Endothelial cell of umbilical vein (primary cell): ENCODE measurements at regions not wholly inside any gene's neighbourhood (a gene's known extent, or its start where the extent isn't known, plus 50 kb on each side); places are given as distances from the start of the nearest gene placed in this dataset.

Source experiments
- BruUV-seq: library from RNA; stranded (reverse); fragments of 400-500 nt; replicated peaks from 2 replicates; lab custom pipeline; 2021; lab: Mats Ljungman, UMichigan
- CTCF ChIA-PET: fragments of 300-600, 350-600 bp; sonication (Branson Sonifier 250); formaldehyde crosslinking; loops from one replicate; lab custom pipeline; 2021; ENCODE audit warnings: antibody characterized with exemption, inconsistent platforms; lab: Charles Lee
- POLR2A ChIA-PET: fragments of 300-600, 350-600 bp; sonication (Branson Sonifier 250); formaldehyde crosslinking; loops from one replicate; lab custom pipeline; 2021; ENCODE audit warnings: antibody characterized with exemption, inconsistent platforms; lab: Charles Lee
- DNase-seq: peaks from one replicate; pipeline ENCODE4 v3.0.0-alpha.2; 2011; ENCODE audit warnings: low read depth, low spot score
- FAIRE-seq: peaks from 2 replicates; lab custom pipeline; 2011; peaks lifted over from hg19 to GRCh38; lab: Jason Lieb, UNC
- H2AFZ ChIP-seq: 2 replicates; pipeline ENCODE4 v1.6.0; 2012; ENCODE audit warnings: low read depth, low read length, control low read depth, inconsistent platforms
- H3K27ac ChIP-seq: 2 replicates; pipeline ENCODE4 v1.5.1; 2011; ENCODE audit warnings: low read depth, mild to moderate bottlenecking, control low read depth, low read length, moderate library complexity; ENCODE audit not compliant: insufficient read depth
- H3K27me3 ChIP-seq, 2 experiments: 2 replicates each; pipeline versions ENCODE4 v1.6.0 to v1.6.1; 2011; ENCODE audit warnings: low read length in 2 of 2, mixed read lengths in 1 of 2; ENCODE audit not compliant: control insufficient read depth in 2 of 2, insufficient read depth in 2 of 2
- H3K36me3 ChIP-seq, 2 experiments: 2 replicates in 1 of 2; 3 replicates in 1 of 2; pipeline ENCODE4 v1.5.1; 2011; ENCODE audit warnings: low read length in 2 of 2, mild to moderate bottlenecking in 1 of 2, moderate library complexity in 1 of 2; ENCODE audit not compliant: control insufficient read depth in 2 of 2, insufficient read depth in 2 of 2; ENCODE audit errors: extremely low read depth in 1 of 2
- H3K4me1 ChIP-seq: 3 replicates; pipeline ENCODE4 v1.5.1; 2011; ENCODE audit warnings: mild to moderate bottlenecking, low read length; ENCODE audit not compliant: control insufficient read depth, insufficient read depth; ENCODE audit errors: extremely low read depth
- H3K4me2 ChIP-seq: 2 replicates; pipeline ENCODE4 v1.6.1; 2011; ENCODE audit warnings: low read length, control low read depth, mixed read lengths; ENCODE audit not compliant: insufficient read depth
- H3K4me3 ChIP-seq, 3 experiments: fragments of 200-600 bp in 1 of 3; sonication (generic), shearing (Covaris generic) in 1 of 3; replicated peaks in 1 of 3; 2 replicates each; pipeline ENCODE4 v1.5.1; 2011 to 2016; ENCODE audit warnings: control low read depth in 3 of 3, low read length in 3 of 3, mild to moderate bottlenecking in 2 of 3, inconsistent platforms in 1 of 3, low read depth in 1 of 3, moderate library complexity in 1 of 3; ENCODE audit not compliant: insufficient read depth in 1 of 3
- H3K79me2 ChIP-seq: 2 replicates; pipeline ENCODE4 v1.6.0; 2012; ENCODE audit warnings: low read length, inconsistent platforms; ENCODE audit not compliant: control insufficient read depth, insufficient read depth
- H3K9ac ChIP-seq: replicated peaks from 2 replicates; pipeline ENCODE3; 2011; ENCODE audit warnings: low read length, control low read depth; ENCODE audit not compliant: insufficient read depth; ENCODE audit errors: extremely low read depth
- H3K9me1 ChIP-seq: replicated peaks from 3 replicates; pipeline ENCODE4 v1.6.0; 2011; ENCODE audit warnings: mild to moderate bottlenecking, low read length; ENCODE audit not compliant: control insufficient read depth, insufficient read depth; ENCODE audit errors: extremely low read depth
- H3K9me3 ChIP-seq: replicated peaks from 2 replicates; pipeline ENCODE4 v1.5.1; 2012; ENCODE audit warnings: low read length, inconsistent platforms; ENCODE audit not compliant: control insufficient read depth, insufficient read depth
- H4K20me1 ChIP-seq: replicated peaks from 2 replicates; pipeline ENCODE3; 2011; ENCODE audit warnings: mild to moderate bottlenecking, low read length; ENCODE audit not compliant: control insufficient read depth, insufficient read depth; ENCODE audit errors: extremely low read depth
- EZH2 ChIP-seq: IDR thresholded peaks from 2 replicates; pipeline ENCODE4 v1.6.1; 2012; ENCODE audit warnings: borderline replicate concordance, low read depth, mild to moderate bottlenecking, moderate library complexity, low read length, inconsistent platforms; ENCODE audit not compliant: severe bottlenecking
- FOS ChIP-seq: IDR thresholded peaks from 2 replicates; pipeline ENCODE4 v1.6.1; 2011; ENCODE audit warnings: mild to moderate bottlenecking, low read length, moderate library complexity, borderline replicate concordance; ENCODE audit not compliant: insufficient read depth
- MYC ChIP-seq: IDR thresholded peaks from one replicate; pipeline ENCODE4 v1.6.1; 2011; ENCODE audit warnings: mild to moderate bottlenecking, low read depth, low read length
- POLR2A ChIP-seq: IDR thresholded peaks from 2 replicates; pipeline ENCODE4 v1.6.1; 2012; ENCODE audit warnings: low read depth, mild to moderate bottlenecking, control low read depth, low read length
- POLR2AphosphoS5 ChIP-seq: IDR thresholded peaks from 2 replicates; pipeline ENCODE4 v1.6.1; 2012; ENCODE audit warnings: low read depth, mild to moderate bottlenecking, control low read depth, low read length, moderate library complexity; ENCODE audit not compliant: insufficient read depth
- dilution Hi-C: fragments of 300-500 bp; cut with MboI; formaldehyde crosslinking; loops from one replicate; pipeline ENCODE4 v1.15.0; 2019; ENCODE audit warnings: low sequenced_read_pairs; ENCODE audit not compliant: extremely low pct_ligation_motif_present
- intact Hi-C: fragments of 100-400 bp; cut with micrococcal nuclease; formaldehyde crosslinking; loops from one replicate; pipeline ENCODE4 v1.10.0; 2022
- TF ChIP-seq, protein P1 (sequence below): IDR thresholded peaks from 2 replicates; pipeline ENCODE4 v1.6.1; 2011; ENCODE audit not compliant: insufficient read depth, insufficient read length

DNA sequence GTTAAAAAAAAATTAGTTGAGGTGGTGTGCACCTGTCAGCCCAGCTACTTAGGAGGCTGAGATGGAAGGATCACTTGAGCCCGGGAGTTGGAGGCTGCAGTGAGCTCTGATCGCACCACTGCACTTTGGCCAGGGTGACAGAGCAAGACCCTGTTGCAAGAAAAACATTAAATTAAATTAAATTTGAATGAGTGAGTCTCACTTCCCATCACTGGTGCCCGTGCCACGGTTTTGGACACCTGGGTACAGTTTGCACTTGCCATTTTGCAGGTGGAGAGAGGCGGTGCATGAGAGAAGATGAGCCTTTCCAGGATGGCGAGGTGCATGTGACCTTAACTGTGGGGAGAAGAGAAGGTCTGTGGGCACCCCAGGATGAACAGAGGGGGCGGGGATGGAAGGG lies 60.3 kb upstream of the ZNF536 start:
- H3K4me2 ChIP-seq = no peak overlapping the region
- dilution Hi-C loops (no loop called here), intact Hi-C loops (no loop called here)
- no peaks in the 10 kb centered on the region for H3K27me3 ChIP-seq
- CTCF ChIA-PET = no interaction called here
- H3K79me2 ChIP-seq = no peaks in the 10 kb centered on the region
- TF ChIP-seq EZH2 = no peak
- TF ChIP-seq POLR2AphosphoS5 = no peak
- TF ChIP-seq POLR2A = no peak
- TF ChIP-seq, protein P1, sequence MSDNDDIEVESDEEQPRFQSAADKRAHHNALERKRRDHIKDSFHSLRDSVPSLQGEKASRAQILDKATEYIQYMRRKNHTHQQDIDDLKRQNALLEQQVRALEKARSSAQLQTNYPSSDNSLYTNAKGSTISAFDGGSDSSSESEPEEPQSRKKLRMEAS = no peak
- TF ChIP-seq MYC = no peak
- H3K9me1 ChIP-seq = no peaks in the 10 kb centered on the region
- no TSS peak for BruUV-seq
- H3K9ac ChIP-seq = no peak overlapping the region
- H3K9me3 ChIP-seq = peaks cover 3% of the 10 kb centered on the region
- H3K4me1 ChIP-seq = no peaks in the 10 kb centered on the region
- no peak overlapping the region for H3K4me3 ChIP-seq
- no peaks in the 10 kb centered on the region for H4K20me1 ChIP-seq
- FAIRE-seq (no peak), DNase-seq (no peak)
- POLR2A ChIA-PET = no interaction called here
- H2AFZ ChIP-seq = no peak overlapping the region
- H3K36me3 ChIP-seq = no peaks in the 10 kb centered on the region
- H3K27ac ChIP-seq = no peak overlapping the region

DNA sequence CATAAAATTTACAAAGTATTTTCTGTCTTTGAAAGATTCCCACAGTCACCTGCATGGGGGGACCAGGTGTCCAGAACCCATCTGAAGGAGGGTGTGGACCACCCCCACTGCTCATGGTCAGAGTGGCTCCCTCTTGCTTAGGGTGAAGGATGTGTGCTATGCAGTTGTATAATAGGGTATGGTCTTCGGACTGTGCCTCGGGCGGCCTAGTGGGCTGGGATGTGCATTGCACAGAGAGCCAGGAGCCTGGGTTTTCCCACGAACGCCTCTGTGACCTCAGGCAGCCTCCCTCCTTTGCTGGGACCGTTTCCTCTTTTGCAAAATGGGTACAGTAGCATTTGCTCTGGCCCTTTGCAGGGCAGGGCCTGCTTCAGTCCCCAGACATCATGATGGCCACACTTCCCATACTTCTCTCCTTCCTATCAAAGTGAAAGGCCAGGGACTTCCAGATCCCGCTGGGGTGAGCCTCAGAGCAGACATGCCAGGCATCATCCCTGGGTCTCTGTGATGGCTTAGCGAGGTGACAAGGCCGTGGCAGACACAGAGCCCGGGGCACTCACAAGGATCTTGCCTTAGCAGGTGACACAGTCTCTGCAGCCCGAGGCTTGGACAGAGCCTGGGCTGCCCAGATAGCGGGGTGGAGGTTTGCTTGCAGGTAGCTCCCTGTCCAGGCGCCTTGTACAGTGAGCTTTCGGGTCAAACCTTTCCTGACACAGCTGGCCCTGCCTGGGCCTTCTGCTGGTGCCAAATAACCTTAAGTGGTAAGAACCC lies 59.4 kb upstream of the ZNF536 start:
- H3K4me2 ChIP-seq = no peak overlapping the region
- intact Hi-C loops (no loop called here), dilution Hi-C loops (no loop called here)
- H3K36me3 ChIP-seq = no peaks in the 10 kb centered on the region
- no peak overlapping the region for H3K4me3 ChIP-seq
- no peak overlapping the region for H3K27ac ChIP-seq
- H3K4me1 ChIP-seq = no peaks in the 10 kb centered on the region
- no peak overlapping the region for H3K9ac ChIP-seq
- no peaks in the 10 kb centered on the region for H3K27me3 ChIP-seq
- H3K9me3 ChIP-seq = peaks cover 3% of the 10 kb centered on the region
- H4K20me1 ChIP-seq = no peaks in the 10 kb centered on the region
- POLR2A ChIA-PET = no interaction called here
- CTCF ChIA-PET = no interaction called here
- FAIRE-seq (no peak), DNase-seq (no peak)
- TF ChIP-seq, protein P1 = no peak
- TF ChIP-seq EZH2 (no peak), FOS (no peak), MYC (no peak)
- H2AFZ ChIP-seq = no peak overlapping the region
- BruUV-seq = no TSS peak
- H3K79me2 ChIP-seq = no peaks in the 10 kb centered on the region
- no peaks in the 10 kb centered on the region for H3K9me1 ChIP-seq
